CD14-positive monocyte (primary cell): ENCODE measurements at regions not wholly inside any gene's neighbourhood (a gene's known extent, or its start where the extent isn't known, plus 50 kb on each side); places are given as distances from the start of the nearest gene placed in this dataset.
A peak's percentile ranks its signal among the peaks of the same experiment; 100 is the strongest.

ENCODE experiments used
- DNase-seq, 3 donors: peaks; one replicate each; pipeline ENCODE4 v3.0.0-alpha.2; 2011 to 2022
- H2AFZ ChIP-seq: 2 replicates; pipeline ENCODE4 v1.6.0; 2012; ENCODE audit warnings: mild to moderate bottlenecking, low read depth, low read length, inconsistent platforms; ENCODE audit not compliant: insufficient read depth, poor library complexity, severe bottlenecking
- H3K27ac ChIP-seq, 2 donors: 1 replicate in 1 of 2; 2 replicates in 1 of 2; pipeline ENCODE4 v1.5.1; 2012 to 2013; ENCODE audit warnings: low read length in 2 of 2, control low read depth in 1 of 2, inconsistent platforms in 1 of 2, low read depth in 1 of 2, mild to moderate bottlenecking in 1 of 2
- H3K27me3 ChIP-seq, 2 donors: one replicate each; pipeline versions ENCODE4 v1.6.0 to v1.6.1; 2011 to 2013; ENCODE audit warnings: low read length in 2 of 2; ENCODE audit not compliant: control insufficient read depth in 2 of 2, insufficient read depth in 2 of 2
- H3K36me3 ChIP-seq, 2 donors: replicated peaks in 1 of 2; 1 replicate in 1 of 2; 2 replicates in 1 of 2; pipeline versions ENCODE4 v1.5.1 to v1.6.1; 2012 to 2013; ENCODE audit warnings: low read length in 2 of 2, control low read depth in 1 of 2, inconsistent platforms in 1 of 2, mild to moderate bottlenecking in 1 of 2; ENCODE audit not compliant: insufficient read depth in 2 of 2, control insufficient read depth in 1 of 2
- H3K4me1 ChIP-seq, 2 donors: 1 replicate in 1 of 2; 2 replicates in 1 of 2; pipeline versions ENCODE4 v1.5.1 to v1.6.1; 2012 to 2013; ENCODE audit warnings: low read length in 2 of 2, control low read depth in 1 of 2, inconsistent platforms in 1 of 2, mild to moderate bottlenecking in 1 of 2, moderate library complexity in 1 of 2; ENCODE audit not compliant: insufficient read depth in 2 of 2, control insufficient read depth in 1 of 2
- H3K4me2 ChIP-seq: replicated peaks from 2 replicates; pipeline ENCODE3; 2012; ENCODE audit warnings: low read length, moderate library complexity, mild to moderate bottlenecking; ENCODE audit not compliant: poor library complexity, severe bottlenecking; ENCODE audit errors: extremely low read depth
- H3K4me3 ChIP-seq, 3 experiments: fragments of 200-600 bp in 1 of 3; sonication (generic) in 1 of 3; replicated peaks in 1 of 3; 1 replicate in 2 of 3; 2 replicates in 1 of 3; pipeline ENCODE4 v1.5.1; 2011 to 2013; ENCODE audit warnings: low read length in 3 of 3, mild to moderate bottlenecking in 3 of 3, control low read depth in 2 of 3, low read depth in 2 of 3, inconsistent platforms in 1 of 3, moderate library complexity in 1 of 3
- H3K79me2 ChIP-seq: 2 replicates; pipeline ENCODE4 v1.6.0; 2012; ENCODE audit warnings: mild to moderate bottlenecking, control low read depth, inconsistent platforms, low read length, moderate library complexity; ENCODE audit not compliant: insufficient read depth
- H3K9ac ChIP-seq: 2 replicates; pipeline ENCODE4 v1.6.0; 2017; ENCODE audit warnings: low read length, mild to moderate bottlenecking; ENCODE audit not compliant: insufficient read depth, poor library complexity, severe bottlenecking
- H3K9me3 ChIP-seq, 2 donors: replicated peaks in 1 of 2; 1 replicate in 1 of 2; 2 replicates in 1 of 2; pipeline versions ENCODE4 v1.5.1 to v1.6.1; 2012 to 2013; ENCODE audit warnings: low read length in 2 of 2, control low read depth in 1 of 2; ENCODE audit not compliant: control insufficient read depth in 1 of 2, insufficient read depth in 1 of 2
- H4K20me1 ChIP-seq: 2 replicates; pipeline ENCODE4 v1.6.0; 2012; ENCODE audit warnings: mild to moderate bottlenecking, low read length, control low read depth, moderate library complexity; ENCODE audit not compliant: insufficient read depth
- H3K27ac Mint-ChIP-seq, 7 donors: one replicate each; pipeline ENCODE4 v1.8.0; 2020; ENCODE audit warnings: mild to moderate bottlenecking in 7 of 7, mixed read lengths in 7 of 7, moderate library complexity in 6 of 7, inconsistent platforms in 2 of 7
- H3K27me3 Mint-ChIP-seq, 3 donors: one replicate each; pipeline ENCODE4 v1.8.0; 2021 to 2022; ENCODE audit warnings: low read depth in 3 of 3, mild to moderate bottlenecking in 3 of 3, mixed read lengths in 3 of 3, moderate library complexity in 3 of 3, inconsistent platforms in 1 of 3
- H3K36me3 Mint-ChIP-seq, 2 donors: one replicate each; pipeline ENCODE4 v1.8.0; 2020; ENCODE audit warnings: mixed read lengths in 2 of 2, inconsistent platforms in 1 of 2, mild to moderate bottlenecking in 1 of 2
- H3K4me1 Mint-ChIP-seq: one replicate; pipeline ENCODE4 v1.8.0; 2020; ENCODE audit warnings: mild to moderate bottlenecking, mixed read lengths
- H3K4me3 Mint-ChIP-seq, 2 donors: one replicate each; pipeline ENCODE4 v1.8.0; 2020; ENCODE audit warnings: mild to moderate bottlenecking in 2 of 2, mixed read lengths in 2 of 2, moderate library complexity in 1 of 2
- H3K9me3 Mint-ChIP-seq, 7 donors: one replicate each; pipeline ENCODE4 v1.8.0; 2020 to 2022; ENCODE audit warnings: mixed read lengths in 7 of 7, mild to moderate bottlenecking in 6 of 7, moderate library complexity in 6 of 7, inconsistent platforms in 2 of 7
- WGBS: methylation state at CpG from one replicate; pipeline ENCODE4 v1.1.5; 2013; ENCODE audit warnings: missing lambda C conversion rate; ENCODE audit not compliant: insufficient coverage; 5-methylcytosine and 5-hydroxymethylcytosine counted together
- intact Hi-C, 2 donors: fragments of 100-400 bp; cut with micrococcal nuclease; formaldehyde crosslinking; loops; one replicate each; pipeline versions ENCODE4 v1.15.0 to v1.15.1; 2023
- TF ChIP-seq, protein P1 (sequence below): fragments of 200-600 bp; IDR thresholded peaks from one replicate; pipeline ENCODE4 v1.8.0; 2022; ENCODE audit warnings: antibody characterized with exemption, mild to moderate bottlenecking

DNA sequence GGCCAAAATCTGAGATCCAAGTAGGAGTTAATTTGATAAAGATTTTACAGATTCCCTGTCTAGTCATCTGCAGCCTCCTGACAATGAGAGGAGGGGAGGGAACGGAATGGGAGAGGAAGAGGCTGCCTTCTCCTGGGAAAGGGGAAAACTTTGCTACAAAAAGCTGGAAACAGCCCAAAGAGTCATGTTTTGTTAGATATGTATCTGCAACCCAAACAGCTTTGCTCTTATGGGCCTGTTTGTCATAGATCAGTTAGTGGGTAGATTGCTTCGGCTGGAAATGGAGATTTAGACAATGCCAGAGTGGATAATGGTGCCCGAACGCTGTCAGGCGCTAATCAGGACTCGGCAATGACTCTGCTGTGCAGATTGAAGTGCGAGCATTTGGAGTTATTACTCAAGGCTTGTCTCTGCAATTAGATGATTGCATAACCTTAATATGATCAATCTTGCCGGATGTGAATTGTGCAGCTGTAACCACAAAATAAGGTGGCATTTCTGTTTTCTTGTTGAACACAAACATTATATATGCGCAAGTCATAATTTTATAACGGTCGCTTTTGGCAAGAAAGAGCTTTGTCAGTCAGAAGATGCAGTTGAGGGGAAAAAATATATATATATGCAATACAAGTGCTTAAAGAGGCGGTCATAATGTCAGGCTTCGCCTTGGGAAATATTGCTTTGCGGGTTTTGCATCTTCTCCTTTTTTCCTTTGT, 92.4 kb upstream of the MAFB start:
- Histone ChIP-seq H3K27ac (peak overlapping the region; percentile 63 to 73), H3K27me3 (no peaks in the 10 kb centered on the region), H2AFZ (no peak overlapping the region), H3K4me3 (peak overlapping the region in 2 of 3 experiments; percentile 25 to 51), H3K9me3 (no peaks in the 10 kb centered on the region), H3K4me2 (peak overlapping the region; percentile 60), H3K36me3 (no peaks in the 10 kb centered on the region), H3K4me1 (peaks cover 91 to 97% of the 10 kb centered on the region in 2 donors), H3K79me2 (no peaks in the 10 kb centered on the region), H4K20me1 (no peaks in the 10 kb centered on the region), H3K9ac (no peak overlapping the region)
- DNase-seq: peak; percentile 76 to 84 (median 79)
- Mint-ChIP-seq H3K9me3 (peaks cover 0 to 2% (median 0%) of the 10 kb centered on the region in 7 donors), H3K4me3 (no peak overlapping the region), H3K27me3 (peaks cover 0 to 6% (median 0%) of the 10 kb centered on the region in 3 donors), H3K4me1 (peaks cover 22% of the 10 kb centered on the region), H3K36me3 (peaks cover 6 to 10% of the 10 kb centered on the region in 2 donors), H3K27ac (no peak overlapping the region)
- intact Hi-C loops: loop anchor here in 1 of 2 donors (2.0 kb wide), 1 partner anchor 15 kb away; no protein-coding TSS in a partner anchor
- TF ChIP-seq, protein P1, sequence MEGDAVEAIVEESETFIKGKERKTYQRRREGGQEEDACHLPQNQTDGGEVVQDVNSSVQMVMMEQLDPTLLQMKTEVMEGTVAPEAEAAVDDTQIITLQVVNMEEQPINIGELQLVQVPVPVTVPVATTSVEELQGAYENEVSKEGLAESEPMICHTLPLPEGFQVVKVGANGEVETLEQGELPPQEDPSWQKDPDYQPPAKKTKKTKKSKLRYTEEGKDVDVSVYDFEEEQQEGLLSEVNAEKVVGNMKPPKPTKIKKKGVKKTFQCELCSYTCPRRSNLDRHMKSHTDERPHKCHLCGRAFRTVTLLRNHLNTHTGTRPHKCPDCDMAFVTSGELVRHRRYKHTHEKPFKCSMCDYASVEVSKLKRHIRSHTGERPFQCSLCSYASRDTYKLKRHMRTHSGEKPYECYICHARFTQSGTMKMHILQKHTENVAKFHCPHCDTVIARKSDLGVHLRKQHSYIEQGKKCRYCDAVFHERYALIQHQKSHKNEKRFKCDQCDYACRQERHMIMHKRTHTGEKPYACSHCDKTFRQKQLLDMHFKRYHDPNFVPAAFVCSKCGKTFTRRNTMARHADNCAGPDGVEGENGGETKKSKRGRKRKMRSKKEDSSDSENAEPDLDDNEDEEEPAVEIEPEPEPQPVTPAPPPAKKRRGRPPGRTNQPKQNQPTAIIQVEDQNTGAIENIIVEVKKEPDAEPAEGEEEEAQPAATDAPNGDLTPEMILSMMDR: no peak
- 13% methylated on average over 8 of the region's 14 CpGs for WGBS

DNA sequence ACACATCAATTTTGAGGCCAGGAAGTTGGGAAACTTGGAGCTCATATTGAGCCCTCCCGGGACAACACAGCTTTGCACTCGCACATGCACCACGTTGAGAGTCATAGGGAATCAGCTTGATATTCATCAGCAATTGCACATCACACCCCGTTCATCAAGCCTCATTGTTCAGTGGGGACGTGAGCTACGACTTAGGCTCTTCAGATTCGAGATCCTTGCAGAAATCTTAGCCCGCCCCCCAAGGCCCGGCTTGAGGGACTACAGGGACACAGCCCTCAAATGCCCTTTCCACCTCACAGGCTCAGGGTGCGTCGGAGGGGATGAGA, 93.0 kb upstream of the MAFB start:
- Histone ChIP-seq H4K20me1 (no peaks in the 10 kb centered on the region), H3K79me2 (no peaks in the 10 kb centered on the region), H3K4me2 (peak overlapping the region; percentile 60), H3K27ac (peak overlapping the region; percentile 63 to 73), H2AFZ (no peak overlapping the region), H3K9ac (no peak overlapping the region), H3K36me3 (no peaks in the 10 kb centered on the region), H3K9me3 (no peaks in the 10 kb centered on the region), H3K4me1 (peaks cover 89 to 97% of the 10 kb centered on the region in 2 donors), H3K4me3 (peak overlapping the region in 2 of 3 experiments; percentile 5 to 51), H3K27me3 (no peaks in the 10 kb centered on the region)
- intact Hi-C loops: loop anchor here in 1 of 2 donors (2.0 kb wide), 1 partner anchor 15 kb away; no protein-coding TSS in a partner anchor
- Mint-ChIP-seq H3K9me3 (peaks cover 0 to 2% (median 0%) of the 10 kb centered on the region in 7 donors), H3K27ac (no peak overlapping the region), H3K4me1 (peaks cover 21% of the 10 kb centered on the region), H3K36me3 (peaks cover 6 to 10% of the 10 kb centered on the region in 2 donors), H3K27me3 (peaks cover 0 to 4% (median 0%) of the 10 kb centered on the region in 3 donors), H3K4me3 (no peak overlapping the region)
- WGBS: 7% methylated on average over 8 of the region's 11 CpGs
- TF ChIP-seq, protein P1: no peak
- peak in 1 of 3 donors; percentile 78 for DNase-seq
